ENCODE measurements at regions not wholly inside any gene's neighbourhood (a gene's known extent, or its start where the extent isn't known, plus 50 kb on each side); places are given as distances from the start of the nearest gene placed in this dataset.

- no peak for DNase-seq
Observed at GRCh38 chr6:140620496-140620895, 1246.0 kb upstream of the CITED2 start.

GRCh38 chr6:140609956-140610355 lies 1235.5 kb upstream of the CITED2 start:
- no peak for DNase-seq

GRCh38 chr6:140609321-140609720 lies 1234.9 kb upstream of the CITED2 start:
- DNase-seq, result no peak

DNA sequence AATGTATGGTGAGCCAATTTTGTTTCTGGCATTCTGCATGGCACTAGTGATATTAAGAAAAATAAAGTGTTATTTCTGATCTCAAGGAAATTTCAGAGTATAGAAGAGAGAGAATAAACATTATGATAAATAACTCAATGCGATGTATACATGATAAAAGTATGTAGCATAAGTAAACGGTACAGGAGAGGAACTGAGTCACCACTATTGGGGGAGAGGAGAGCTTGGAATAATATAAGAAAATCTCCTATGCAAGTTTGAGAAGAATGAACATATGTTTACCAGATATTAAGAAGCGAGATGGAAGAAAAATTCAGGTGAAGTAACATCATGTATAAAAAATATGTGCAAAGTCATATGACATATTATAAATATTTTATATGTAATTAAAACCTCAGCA lies 1230.3 kb upstream of the CITED2 start:
- no peak for DNase-seq

DNA sequence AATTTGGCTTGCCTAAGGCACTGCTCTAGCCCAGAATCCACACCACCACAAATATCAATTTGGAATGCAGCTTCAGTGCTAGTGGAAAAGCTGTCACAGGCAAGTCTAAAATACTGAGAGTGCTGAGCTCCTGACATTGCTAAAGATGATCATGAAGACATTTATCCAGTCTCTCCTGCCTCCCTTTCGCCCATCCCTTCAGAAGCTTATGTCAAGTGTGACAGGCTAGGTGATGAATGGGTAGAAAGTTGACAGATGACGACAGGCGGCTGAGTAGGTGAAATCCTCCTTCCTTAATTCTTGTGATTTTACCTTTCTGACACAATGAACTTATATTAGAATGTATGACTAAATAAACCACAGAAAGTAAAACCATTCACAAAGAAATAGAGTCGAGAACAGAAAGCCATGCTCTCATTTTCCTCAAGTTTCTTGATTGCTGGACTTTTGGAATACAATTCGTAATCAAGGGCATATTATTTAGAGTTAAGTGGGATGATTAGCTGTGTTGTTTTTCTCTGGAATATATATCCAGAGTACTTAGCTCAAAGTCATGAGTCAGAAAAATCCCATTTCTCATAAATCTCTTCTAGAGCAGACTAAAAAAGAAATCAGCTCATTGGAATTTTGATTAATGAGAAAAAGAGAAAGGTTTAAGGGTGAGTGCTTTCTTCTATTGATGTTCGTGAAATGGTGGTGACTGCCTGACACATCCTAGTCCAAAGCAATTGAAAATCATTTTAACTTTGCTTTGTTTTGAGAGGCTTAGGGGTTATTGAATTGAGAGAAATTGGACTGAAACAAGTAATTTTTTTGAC lies 1228.2 kb upstream of the CITED2 start:
- DNase-seq, result no peak

- DNase-seq, result no peak
Observed at GRCh38 chr6:140601021-140601808, 1226.8 kb upstream of the CITED2 start.

DNA sequence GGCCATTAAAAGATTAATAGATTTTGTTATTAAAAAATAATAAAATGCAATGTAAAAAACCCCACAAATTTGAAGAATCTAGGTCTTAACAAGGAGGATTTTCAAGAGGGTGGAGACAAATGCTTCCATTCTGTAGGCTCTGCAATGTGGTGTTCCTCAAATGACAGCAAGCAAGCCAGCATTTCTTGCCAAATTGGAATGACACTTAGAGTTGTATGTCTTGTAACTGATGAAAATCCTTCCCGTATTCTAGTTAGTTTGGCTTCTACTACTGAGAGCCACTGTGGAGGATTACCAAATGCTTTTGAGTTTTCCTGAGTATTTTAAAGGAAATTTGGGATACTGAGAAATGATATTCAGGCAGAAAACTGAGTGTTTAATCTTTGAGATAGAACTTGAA lies 1225.5 kb upstream of the CITED2 start:
- no peak for DNase-seq

GRCh38 chr6:140597181-140597580 lies 1222.7 kb upstream of the CITED2 start:
- no peak for DNase-seq

GRCh38 chr6:140594806-140595128 lies 1220.3 kb upstream of the CITED2 start:
- no peak for DNase-seq

- no peak for DNase-seq
Observed at GRCh38 chr6:140592877-140593276, 1218.4 kb upstream of the CITED2 start.

- DNase-seq, result no peak
Observed at GRCh38 chr6:140590641-140591040, 1216.2 kb upstream of the CITED2 start.

DNA sequence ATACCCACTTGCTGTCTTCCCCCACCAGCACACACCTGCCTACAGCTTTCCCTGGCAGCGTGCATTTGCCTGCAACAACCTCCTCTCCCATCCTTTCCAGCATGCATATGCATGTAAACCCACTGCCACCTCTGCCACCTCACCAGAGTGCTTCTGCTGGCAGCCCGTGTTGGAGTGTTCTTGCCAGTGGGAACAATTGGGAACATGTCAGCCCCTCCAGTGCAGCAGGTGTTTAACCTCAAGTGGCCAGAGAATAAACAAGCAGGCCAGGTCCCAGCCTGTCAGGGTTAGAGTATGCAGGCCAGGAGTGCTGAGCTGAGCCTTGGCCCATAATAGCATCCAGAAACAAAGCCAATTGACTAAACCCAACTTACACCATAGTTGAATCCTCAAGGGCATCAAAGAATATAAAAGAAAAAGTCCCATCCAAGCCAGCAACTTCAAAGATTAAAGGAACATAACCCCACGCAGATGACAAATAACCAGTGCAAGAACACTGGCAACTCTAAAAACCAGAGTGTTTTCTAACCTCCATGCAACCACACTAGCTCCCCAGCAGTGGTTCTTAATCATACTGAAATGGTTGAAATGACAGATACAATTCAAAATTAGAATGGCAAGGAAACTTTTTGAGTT lies 1212.1 kb upstream of the CITED2 start:
- DNase-seq, result no peak

DNA sequence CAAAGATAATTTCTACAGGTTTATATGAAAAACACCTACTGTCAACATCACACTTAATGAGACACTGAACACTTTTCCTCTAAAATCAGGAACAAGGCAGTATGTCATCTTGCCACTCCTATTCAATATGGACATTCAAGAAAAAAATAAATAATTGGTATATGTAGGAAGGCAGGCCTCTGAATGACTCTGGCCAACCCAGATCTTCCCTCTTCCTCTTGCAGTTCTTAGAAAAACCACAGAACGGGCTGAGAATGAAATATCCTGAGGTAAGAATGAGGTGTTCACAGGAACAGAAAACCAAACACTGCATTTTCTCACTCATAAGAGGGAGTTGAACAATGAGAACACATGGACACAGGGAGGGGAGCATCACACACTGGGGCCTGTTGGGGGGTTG lies 1207.2 kb upstream of the CITED2 start:
- DNase-seq, result no peak

DNA sequence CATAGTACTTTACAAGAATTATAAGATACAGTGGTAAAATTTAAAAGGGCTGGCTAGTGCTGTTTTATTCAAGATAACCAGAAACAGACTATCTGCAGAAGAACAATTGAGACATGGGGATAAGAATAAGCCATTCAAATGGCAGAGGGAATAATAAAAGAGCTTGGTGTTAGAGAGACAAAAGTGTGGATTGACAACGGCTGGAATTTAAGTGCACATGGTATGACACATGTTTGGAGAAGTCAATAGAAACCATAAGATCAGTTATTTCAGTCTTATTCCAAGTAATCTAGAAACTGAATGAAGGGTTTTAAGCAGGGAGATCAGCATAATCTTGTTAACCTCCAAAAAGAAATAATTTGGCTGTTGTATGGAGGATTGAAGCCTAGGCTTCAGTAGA lies 1205.5 kb upstream of the CITED2 start:
- DNase-seq, result no peak

DNA sequence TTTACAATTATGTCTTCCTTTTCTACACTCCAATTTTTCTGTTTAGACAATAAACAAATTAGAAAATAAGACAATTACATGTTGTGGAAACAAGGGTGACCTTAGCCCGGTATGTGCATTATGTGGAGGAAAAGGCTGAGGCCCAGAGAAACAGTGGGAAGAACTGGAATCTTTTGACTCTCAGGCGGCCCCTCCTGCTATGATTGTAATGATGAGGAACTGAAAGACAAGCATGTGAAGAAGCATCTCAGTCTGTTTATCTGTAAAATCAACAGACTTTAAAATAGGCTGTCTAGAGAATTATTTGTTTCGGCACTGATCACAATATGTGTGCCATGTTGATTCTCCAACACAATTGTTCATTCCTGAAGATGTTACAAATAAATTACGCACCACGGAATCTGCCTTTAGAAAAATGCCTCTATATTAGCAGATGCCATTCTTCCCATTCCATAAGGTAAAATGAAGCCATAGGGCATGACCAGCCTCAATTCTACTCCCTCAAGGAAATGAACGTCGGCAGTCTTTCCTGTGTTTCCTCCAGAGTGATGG lies 1201.6 kb upstream of the CITED2 start:
- DNase-seq, result no peak

DNA sequence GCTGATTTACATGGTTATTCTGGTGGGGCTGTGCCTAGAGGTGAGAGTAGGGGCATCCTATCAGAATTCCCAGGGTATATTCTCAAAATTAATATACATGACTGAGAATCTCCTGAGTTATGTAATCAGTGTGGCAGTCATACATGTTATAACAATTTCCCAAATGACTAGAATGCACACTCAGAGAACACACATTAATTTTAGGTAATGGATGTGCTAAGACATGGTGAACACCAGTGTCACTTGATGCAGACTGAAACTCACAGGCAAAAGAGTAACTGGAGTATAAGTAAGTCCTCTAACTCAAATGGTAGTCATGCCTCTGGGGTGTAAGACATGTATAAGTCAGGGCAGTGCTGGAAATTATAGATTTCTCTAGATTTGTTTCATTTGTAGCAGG lies 1198.4 kb upstream of the CITED2 start:
- no peak for DNase-seq

GRCh38 chr6:140572129-140572528 lies 1197.7 kb upstream of the CITED2 start:
- no peak for DNase-seq

GRCh38 chr6:140571145-140571544 lies 1196.7 kb upstream of the CITED2 start:
- DNase-seq, result no peak

DNA sequence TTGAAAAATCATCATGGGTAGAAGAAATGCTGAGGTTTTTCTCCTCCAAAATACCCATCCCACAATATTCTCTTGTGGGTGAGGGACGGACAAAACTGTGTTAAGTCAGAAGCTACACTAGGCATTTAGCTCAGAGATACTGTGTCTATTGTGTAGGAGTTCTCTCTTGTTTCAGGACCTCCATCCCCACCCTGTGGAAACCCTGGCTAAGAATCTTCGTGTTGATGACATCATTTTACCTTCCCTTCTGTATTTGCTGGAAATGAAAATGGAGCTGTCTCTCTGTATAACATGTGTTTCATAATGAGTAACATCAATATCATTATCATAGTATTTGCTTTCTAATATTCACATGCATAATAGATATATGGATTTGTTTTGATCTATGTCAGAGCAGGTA lies 1193.0 kb upstream of the CITED2 start:
- DNase-seq, result no peak

DNA sequence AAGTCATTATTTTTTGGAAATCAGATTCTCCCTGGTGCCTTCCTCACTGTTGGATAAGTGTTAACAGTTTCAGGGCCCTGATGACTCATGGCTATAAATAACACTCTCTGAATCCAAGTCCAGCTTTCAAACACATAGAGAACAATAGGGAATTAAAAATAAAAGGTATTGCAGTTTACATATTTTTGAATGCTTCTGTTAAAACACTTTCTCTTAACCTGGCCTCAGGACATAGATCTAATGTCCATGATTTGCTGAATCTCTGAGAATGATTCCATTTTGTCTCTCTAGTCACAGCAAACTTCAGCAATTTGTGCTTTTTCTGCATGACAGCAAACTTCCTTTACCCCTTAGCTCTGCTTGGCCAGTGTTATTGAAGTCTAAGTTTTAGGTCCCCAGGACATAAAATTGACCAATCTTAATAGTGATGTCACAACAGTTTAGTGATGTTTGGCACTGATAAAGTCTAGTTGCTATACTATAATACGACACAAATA lies 1192.4 kb upstream of the CITED2 start:
- no peak for DNase-seq

GRCh38 chr6:140563728-140564127 lies 1189.3 kb upstream of the CITED2 start:
- no peak for DNase-seq

GRCh38 chr6:140561701-140562100 lies 1187.3 kb upstream of the CITED2 start:
- no peak for DNase-seq

DNA sequence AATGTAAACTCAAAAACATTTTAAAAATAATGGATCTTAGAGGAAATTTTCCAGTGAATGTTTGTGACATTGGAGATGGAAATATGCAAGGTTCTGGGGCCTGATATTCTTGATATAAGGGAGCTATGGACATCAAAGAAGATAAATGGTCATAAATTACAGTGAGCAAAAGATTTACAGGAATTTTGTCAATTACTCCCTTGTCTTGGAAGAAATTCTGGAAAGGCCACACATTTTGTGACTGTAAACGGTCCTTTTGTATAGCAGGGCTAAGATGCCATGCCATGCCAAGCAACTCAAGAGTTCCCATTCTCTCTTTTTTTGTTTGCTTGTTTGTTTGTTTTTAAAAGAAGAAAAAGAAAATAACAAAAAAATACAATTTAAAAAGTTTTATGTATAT lies 1186.2 kb upstream of the CITED2 start:
- no peak for DNase-seq

- no peak for DNase-seq
Observed at GRCh38 chr6:140559458-140559857, 1185.0 kb upstream of the CITED2 start.
